Neural cell (in vitro differentiated cells): ENCODE measurements at regions not wholly inside any gene's neighbourhood (a gene's known extent, or its start where the extent isn't known, plus 50 kb on each side); places are given as distances from the start of the nearest gene placed in this dataset.

Experiments used
- H2AFZ ChIP-seq: fragments of 200-600, 300-800 bp; sonication (generic), shearing (Covaris generic); 2 replicates; pipeline ENCODE4 v1.6.0; 2014; ENCODE audit warnings: low read depth, mild to moderate bottlenecking, antibody characterized with exemption, low read length, moderate library complexity
- H3F3A ChIP-seq: fragments of 200-600 bp; shearing (Covaris generic); 2 replicates; pipeline ENCODE4 v1.6.1; 2016; ENCODE audit warnings: mild to moderate bottlenecking, moderate library complexity, mixed read lengths, antibody characterized with exemption, low read length; ENCODE audit not compliant: insufficient read depth, poor library complexity, severe bottlenecking
- H3K27ac ChIP-seq: fragments of 200-600, 300-800 bp; sonication (generic), shearing (Covaris generic); 2 replicates; pipeline ENCODE4 v1.5.1; 2014; ENCODE audit warnings: mild to moderate bottlenecking, low read length, moderate library complexity
- H3K27me3 ChIP-seq: fragments of 300-800, 200-600 bp; sonication (generic), shearing (Covaris generic); 2 replicates; pipeline ENCODE4 v1.6.0; 2014; ENCODE audit warnings: mild to moderate bottlenecking, low read depth, low read length, moderate library complexity; ENCODE audit not compliant: insufficient read depth
- H3K36me3 ChIP-seq: fragments of 300-800, 200-600 bp; sonication (generic), shearing (Covaris generic); 2 replicates; pipeline ENCODE4 v1.5.1; 2014; ENCODE audit warnings: mild to moderate bottlenecking, antibody characterized with exemption, low read length, moderate library complexity; ENCODE audit not compliant: insufficient read depth
- H3K4me2 ChIP-seq: fragments of 300-800, 200-600 bp; sonication (generic), shearing (Covaris generic); 2 replicates; pipeline ENCODE4 v1.6.0; 2014; ENCODE audit warnings: mild to moderate bottlenecking, low read length
- H3K4me3 ChIP-seq: fragments of 300-800, 200-600 bp; sonication (generic), shearing (Covaris generic); 2 replicates; pipeline ENCODE4 v1.5.1; 2014; ENCODE audit warnings: mild to moderate bottlenecking, low read length, moderate library complexity
- H3K79me2 ChIP-seq: fragments of 200-600 bp; shearing (Covaris generic); replicated peaks from 2 replicates; pipeline ENCODE4 v1.6.0; 2014; ENCODE audit warnings: mild to moderate bottlenecking, low read length, moderate library complexity; ENCODE audit not compliant: insufficient read depth
- H3K9ac ChIP-seq: fragments of 300-800, 200-600 bp; sonication (generic), shearing (Covaris generic); 2 replicates; pipeline ENCODE4 v1.6.1; 2016; ENCODE audit warnings: mild to moderate bottlenecking, low read length, mixed read lengths
- H3K9me2 ChIP-seq: fragments of 200-600 bp; shearing (Covaris generic); 2 replicates; pipeline ENCODE4 v1.6.1; 2016; ENCODE audit warnings: mild to moderate bottlenecking, low read length, mixed read lengths; ENCODE audit not compliant: insufficient read depth
- H3K9me3 ChIP-seq: fragments of 200-600, 300-800 bp; sonication (generic), shearing (Covaris generic); 2 replicates; pipeline ENCODE4 v1.6.1; 2016; ENCODE audit warnings: mild to moderate bottlenecking, mixed run types, low read length, moderate library complexity, mixed read lengths
- H4K20me1 ChIP-seq: fragments of 200-600 bp; shearing (Covaris generic); 2 replicates; pipeline ENCODE4 v1.6.1; 2016; ENCODE audit warnings: mild to moderate bottlenecking, mixed run types; ENCODE audit not compliant: insufficient read depth
- EP300 ChIP-seq: fragments of 450-650 bp; conservative IDR thresholded peaks from 2 replicates; pipeline ENCODE4 v1.6.1; 2014; ENCODE audit warnings: antibody characterized with exemption, mild to moderate bottlenecking, moderate library complexity; ENCODE audit not compliant: poor library complexity, severe bottlenecking
- EZH2 ChIP-seq: fragments of 200-600, 300-800 bp; shearing (Covaris generic), sonication (generic); IDR thresholded peaks from 2 replicates; pipeline ENCODE4 v1.6.1; 2014; ENCODE audit warnings: antibody characterized with exemption, low read length, borderline replicate concordance, mild to moderate bottlenecking; ENCODE audit not compliant: insufficient read depth, poor library complexity, severe bottlenecking
- MXI1 ChIP-seq: fragments of 450-650 bp; conservative IDR thresholded peaks from 2 replicates; pipeline ENCODE4 v1.6.1; 2014; ENCODE audit warnings: antibody characterized with exemption, mild to moderate bottlenecking; ENCODE audit not compliant: poor library complexity, severe bottlenecking
- POLR2AphosphoS5 ChIP-seq: IDR thresholded peaks from 2 replicates; pipeline ENCODE4 v1.6.1; 2012
- RAD21 ChIP-seq: fragments of 450-650 bp; conservative IDR thresholded peaks from 2 replicates; pipeline ENCODE4 v1.6.1; 2014; ENCODE audit warnings: antibody characterized with exemption, mild to moderate bottlenecking, moderate library complexity
- SMC3 ChIP-seq: fragments of 450-650 bp; conservative IDR thresholded peaks from 2 replicates; pipeline ENCODE4 v1.6.1; 2014; ENCODE audit warnings: antibody characterized with exemption, mild to moderate bottlenecking, moderate library complexity; ENCODE audit not compliant: poor library complexity
- TAF1 ChIP-seq: IDR thresholded peaks from 2 replicates; pipeline ENCODE4 v1.6.1; 2012; ENCODE audit warnings: low read depth
- TF ChIP-seq, protein P1 (sequence below): IDR thresholded peaks from 2 replicates; pipeline ENCODE4 v1.6.1; 2012; ENCODE audit warnings: borderline replicate concordance
- TF ChIP-seq, protein P2 (sequence below): fragments of 450-650 bp; IDR thresholded peaks from 2 replicates; pipeline ENCODE4 v1.5.1; 2014; ENCODE audit warnings: antibody characterized with exemption, mild to moderate bottlenecking, moderate library complexity; ENCODE audit not compliant: poor library complexity, severe bottlenecking

DNA sequence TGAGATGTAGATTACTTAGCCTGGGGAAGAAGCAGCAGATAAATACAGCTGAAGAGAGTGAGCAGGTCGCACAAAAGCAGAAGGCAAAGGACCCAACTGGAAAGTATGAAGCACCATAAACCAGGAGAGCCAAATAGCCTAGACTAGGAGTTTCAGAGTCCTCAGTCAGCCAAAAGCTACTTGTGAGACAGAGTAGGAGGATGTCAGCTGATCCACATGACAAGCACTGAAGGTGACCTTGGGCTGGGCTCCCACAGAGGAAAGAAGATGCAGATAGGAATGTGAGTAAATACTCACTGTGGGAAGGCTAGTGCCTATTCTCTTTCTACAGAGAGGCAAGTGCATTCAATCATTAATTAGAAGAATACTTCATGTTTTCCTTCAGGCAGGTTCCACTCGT is 274.0 kb upstream of the POU3F2 start:
- no peaks in the 10 kb centered on the region for H3K9me3 ChIP-seq
- no peak overlapping the region for H3K4me3 ChIP-seq
- no peaks in the 10 kb centered on the region for H3F3A ChIP-seq
- no peaks in the 10 kb centered on the region for H3K36me3 ChIP-seq
- no peak overlapping the region for H3K9ac ChIP-seq
- no peaks in the 10 kb centered on the region for H3K9me2 ChIP-seq
- H2AFZ ChIP-seq, result no peak overlapping the region
- TF ChIP-seq, protein P1, sequence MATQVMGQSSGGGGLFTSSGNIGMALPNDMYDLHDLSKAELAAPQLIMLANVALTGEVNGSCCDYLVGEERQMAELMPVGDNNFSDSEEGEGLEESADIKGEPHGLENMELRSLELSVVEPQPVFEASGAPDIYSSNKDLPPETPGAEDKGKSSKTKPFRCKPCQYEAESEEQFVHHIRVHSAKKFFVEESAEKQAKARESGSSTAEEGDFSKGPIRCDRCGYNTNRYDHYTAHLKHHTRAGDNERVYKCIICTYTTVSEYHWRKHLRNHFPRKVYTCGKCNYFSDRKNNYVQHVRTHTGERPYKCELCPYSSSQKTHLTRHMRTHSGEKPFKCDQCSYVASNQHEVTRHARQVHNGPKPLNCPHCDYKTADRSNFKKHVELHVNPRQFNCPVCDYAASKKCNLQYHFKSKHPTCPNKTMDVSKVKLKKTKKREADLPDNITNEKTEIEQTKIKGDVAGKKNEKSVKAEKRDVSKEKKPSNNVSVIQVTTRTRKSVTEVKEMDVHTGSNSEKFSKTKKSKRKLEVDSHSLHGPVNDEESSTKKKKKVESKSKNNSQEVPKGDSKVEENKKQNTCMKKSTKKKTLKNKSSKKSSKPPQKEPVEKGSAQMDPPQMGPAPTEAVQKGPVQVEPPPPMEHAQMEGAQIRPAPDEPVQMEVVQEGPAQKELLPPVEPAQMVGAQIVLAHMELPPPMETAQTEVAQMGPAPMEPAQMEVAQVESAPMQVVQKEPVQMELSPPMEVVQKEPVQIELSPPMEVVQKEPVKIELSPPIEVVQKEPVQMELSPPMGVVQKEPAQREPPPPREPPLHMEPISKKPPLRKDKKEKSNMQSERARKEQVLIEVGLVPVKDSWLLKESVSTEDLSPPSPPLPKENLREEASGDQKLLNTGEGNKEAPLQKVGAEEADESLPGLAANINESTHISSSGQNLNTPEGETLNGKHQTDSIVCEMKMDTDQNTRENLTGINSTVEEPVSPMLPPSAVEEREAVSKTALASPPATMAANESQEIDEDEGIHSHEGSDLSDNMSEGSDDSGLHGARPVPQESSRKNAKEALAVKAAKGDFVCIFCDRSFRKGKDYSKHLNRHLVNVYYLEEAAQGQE, result no peak
- TF ChIP-seq SMC3 (no peak), POLR2AphosphoS5 (no peak), TAF1 (no peak), MXI1 (no peak), RAD21 (no peak), EZH2 (no peak), EP300 (no peak)
- TF ChIP-seq, protein P2, sequence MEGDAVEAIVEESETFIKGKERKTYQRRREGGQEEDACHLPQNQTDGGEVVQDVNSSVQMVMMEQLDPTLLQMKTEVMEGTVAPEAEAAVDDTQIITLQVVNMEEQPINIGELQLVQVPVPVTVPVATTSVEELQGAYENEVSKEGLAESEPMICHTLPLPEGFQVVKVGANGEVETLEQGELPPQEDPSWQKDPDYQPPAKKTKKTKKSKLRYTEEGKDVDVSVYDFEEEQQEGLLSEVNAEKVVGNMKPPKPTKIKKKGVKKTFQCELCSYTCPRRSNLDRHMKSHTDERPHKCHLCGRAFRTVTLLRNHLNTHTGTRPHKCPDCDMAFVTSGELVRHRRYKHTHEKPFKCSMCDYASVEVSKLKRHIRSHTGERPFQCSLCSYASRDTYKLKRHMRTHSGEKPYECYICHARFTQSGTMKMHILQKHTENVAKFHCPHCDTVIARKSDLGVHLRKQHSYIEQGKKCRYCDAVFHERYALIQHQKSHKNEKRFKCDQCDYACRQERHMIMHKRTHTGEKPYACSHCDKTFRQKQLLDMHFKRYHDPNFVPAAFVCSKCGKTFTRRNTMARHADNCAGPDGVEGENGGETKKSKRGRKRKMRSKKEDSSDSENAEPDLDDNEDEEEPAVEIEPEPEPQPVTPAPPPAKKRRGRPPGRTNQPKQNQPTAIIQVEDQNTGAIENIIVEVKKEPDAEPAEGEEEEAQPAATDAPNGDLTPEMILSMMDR, result no peak
- H3K79me2 ChIP-seq, result no peaks in the 10 kb centered on the region
- H3K4me2 ChIP-seq, result no peak overlapping the region
- no peak overlapping the region for H3K27ac ChIP-seq
- no peaks in the 10 kb centered on the region for H3K27me3 ChIP-seq
- no peaks in the 10 kb centered on the region for H4K20me1 ChIP-seq

DNA sequence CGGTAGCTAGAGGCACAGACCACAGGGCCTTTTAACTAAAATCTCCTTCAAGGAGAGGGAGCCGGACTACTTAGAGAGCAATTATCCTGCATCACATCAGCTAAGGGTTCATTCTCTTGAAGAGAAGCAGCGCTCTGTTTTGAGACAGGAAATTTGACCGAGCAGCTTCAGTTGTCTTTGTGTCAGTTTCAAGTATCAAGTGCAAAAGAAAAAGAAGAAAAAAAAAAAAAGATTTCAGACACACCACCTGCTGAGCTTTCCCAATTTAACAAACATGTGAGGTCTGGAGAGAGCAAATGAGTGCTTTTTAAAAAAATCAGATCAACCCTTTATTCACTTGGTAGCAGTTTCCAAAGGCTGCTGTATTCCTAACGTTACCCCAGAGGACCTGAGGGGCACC is 273.5 kb upstream of the POU3F2 start:
- H3K79me2 ChIP-seq, result no peaks in the 10 kb centered on the region
- H3K27me3 ChIP-seq, result no peaks in the 10 kb centered on the region
- no peak overlapping the region for H2AFZ ChIP-seq
- H3K9ac ChIP-seq, result no peak overlapping the region
- H3K27ac ChIP-seq, result no peak overlapping the region
- no peak overlapping the region for H3K4me3 ChIP-seq
- H3K4me2 ChIP-seq, result no peak overlapping the region
- no peaks in the 10 kb centered on the region for H3F3A ChIP-seq
- no peaks in the 10 kb centered on the region for H3K36me3 ChIP-seq
- H3K9me2 ChIP-seq, result no peaks in the 10 kb centered on the region
- no peaks in the 10 kb centered on the region for H3K9me3 ChIP-seq
- no peaks in the 10 kb centered on the region for H4K20me1 ChIP-seq
- TF ChIP-seq, protein P2, result no peak
- no peak for TF ChIP-seq POLR2AphosphoS5
- no peak for TF ChIP-seq MXI1
- no peak for TF ChIP-seq SMC3
- TF ChIP-seq RAD21, result no peak
- TF ChIP-seq TAF1, result no peak
- TF ChIP-seq, protein P1, result no peak
- TF ChIP-seq EZH2, result no peak
- no peak for TF ChIP-seq EP300
